Activated CD8-positive, alpha-beta memory T cell treated with anti-CD3 and anti-CD28 coated beads for 36 hours (primary cell): ENCODE measurements at regions not wholly inside any gene's neighbourhood (a gene's known extent, or its start where the extent isn't known, plus 50 kb on each side); places are given as distances from the start of the nearest gene placed in this dataset.
"Not testable (repeated sequence)": the region's sequence is repeated elsewhere in the genome, so short reads cannot be mapped to it uniquely, and the experiment has no call there.

Experiments
- CTCF ChIA-PET: fragments of 350-600 bp; sonication (Branson Sonifier 250); formaldehyde crosslinking; loops from one replicate; lab custom pipeline; 2021; ENCODE audit warnings: antibody characterized with exemption; lab: Charles Lee
- POLR2A ChIA-PET: fragments of 350-600 bp; sonication (Branson Sonifier 250); formaldehyde crosslinking; loops from one replicate; lab custom pipeline; 2021; ENCODE audit warnings: antibody characterized with exemption; lab: Charles Lee

GRCh38 chr1:193392686-193393085 is 206.3 kb upstream of the B3GALT2 start:
- ChIA-PET CTCF (no interaction called here), POLR2A (no interaction called here)

GRCh38 chr1:193388683-193389082 is 202.3 kb upstream of the B3GALT2 start:
- POLR2A ChIA-PET, result no interaction called here
- CTCF ChIA-PET, result no interaction called here

- POLR2A ChIA-PET, result no interaction called here
- CTCF ChIA-PET, result no interaction called here
These were observed 201.8 kb upstream of the B3GALT2 start for GRCh38 chr1:193388165-193388564.

- CTCF ChIA-PET, result no interaction called here
- POLR2A ChIA-PET, result no interaction called here
These were observed 201.0 kb upstream of the B3GALT2 start for GRCh38 chr1:193387406-193387805.

GRCh38 chr1:193378451-193378850 is 192.0 kb upstream of the B3GALT2 start:
- CTCF ChIA-PET, POLR2A ChIA-PET: not testable (repeated sequence)

- ChIA-PET POLR2A (no interaction called here), CTCF (no interaction called here)
These were observed 191.1 kb upstream of the B3GALT2 start for GRCh38 chr1:193377472-193377871.

GRCh38 chr1:193372553-193372952 is 186.1 kb upstream of the B3GALT2 start:
- ChIA-PET POLR2A (no interaction called here), CTCF (interaction anchor here (0.7 kb wide), 1 partner anchor 917 kb away, joined by 3 read pairs; no protein-coding TSS in a partner anchor)

GRCh38 chr1:193368302-193368701 is 181.9 kb upstream of the B3GALT2 start:
- CTCF ChIA-PET, result no interaction called here
- POLR2A ChIA-PET, result no interaction called here

- POLR2A ChIA-PET, result no interaction called here
- CTCF ChIA-PET, result no interaction called here
These were observed 181.4 kb upstream of the B3GALT2 start for GRCh38 chr1:193367863-193368262.

- POLR2A ChIA-PET, result no interaction called here
- CTCF ChIA-PET, result no interaction called here
These were observed 180.5 kb upstream of the B3GALT2 start for GRCh38 chr1:193366764-193367507.

GRCh38 chr1:193365966-193366365 is 179.6 kb upstream of the B3GALT2 start:
- CTCF ChIA-PET, result no interaction called here
- POLR2A ChIA-PET, result no interaction called here

GRCh38 chr1:193359631-193360030 is 173.2 kb upstream of the B3GALT2 start:
- CTCF ChIA-PET, result no interaction called here
- POLR2A ChIA-PET, result no interaction called here

GRCh38 chr1:193358419-193358818 is 172.0 kb upstream of the B3GALT2 start:
- ChIA-PET POLR2A (no interaction called here), CTCF (no interaction called here)

GRCh38 chr1:193356249-193356648 is 169.8 kb upstream of the B3GALT2 start:
- ChIA-PET CTCF (no interaction called here), POLR2A (no interaction called here)

GRCh38 chr1:193355626-193356025 is 169.2 kb upstream of the B3GALT2 start:
- POLR2A ChIA-PET, result no interaction called here
- CTCF ChIA-PET, result no interaction called here

GRCh38 chr1:193355178-193355577 is 168.8 kb upstream of the B3GALT2 start:
- CTCF ChIA-PET, result no interaction called here
- POLR2A ChIA-PET, result no interaction called here

GRCh38 chr1:193348769-193349535 is 162.5 kb upstream of the B3GALT2 start:
- ChIA-PET POLR2A (no interaction called here), CTCF (no interaction called here)

- ChIA-PET POLR2A (no interaction called here), CTCF (no interaction called here)
These were observed 161.8 kb upstream of the B3GALT2 start for GRCh38 chr1:193348091-193348768.

GRCh38 chr1:193346085-193346484 is 159.7 kb upstream of the B3GALT2 start:
- POLR2A ChIA-PET, result interaction anchor here (0.6 kb wide), 1 partner anchor 124 kb away, joined by 6 read pairs; no protein-coding TSS in a partner anchor
- CTCF ChIA-PET, result no interaction called here

- POLR2A ChIA-PET, result no interaction called here
- CTCF ChIA-PET, result no interaction called here
These were observed 156.4 kb upstream of the B3GALT2 start for GRCh38 chr1:193342811-193343210.
